SK-N-SH (cell line): ENCODE measurements at regions not wholly inside any gene's neighbourhood (a gene's known extent, or its start where the extent isn't known, plus 50 kb on each side); places are given as distances from the start of the nearest gene placed in this dataset.

ENCODE experiments used
- CTCF ChIA-PET: fragments of 300-600, 350-600 bp; formaldehyde crosslinking; extraction: SDS; loops from one replicate; lab custom pipeline; 2021; lab: Yijun Ruan, JAX
- POLR2A ChIA-PET: fragments of 350-600 bp; sonication (Branson Sonifier 250); formaldehyde crosslinking; extraction: SDS; loops from one replicate; lab custom pipeline; 2020; ENCODE audit warnings: antibody characterized with exemption, inconsistent platforms; lab: Yijun Ruan, JAX
- DNase-seq: peaks from one replicate; pipeline ENCODE4 v3.0.0; 2012
- H2AFZ ChIP-seq: fragments of 200-600 bp; sonication (generic); 2 replicates; pipeline ENCODE4 v1.8.1; 2016; ENCODE audit warnings: antibody characterized with exemption, mild to moderate bottlenecking, low read depth
- H3F3A ChIP-seq: fragments of 200-600 bp; sonication (generic); replicated peaks from 2 replicates; pipeline ENCODE3; 2016; ENCODE audit warnings: antibody characterized with exemption, mild to moderate bottlenecking; ENCODE audit not compliant: insufficient read depth
- H3K27ac ChIP-seq, 2 experiments: fragments of 200-500 bp in 1 of 2; fragments of 200-600 bp in 1 of 2; sonication (Bioruptor generic) in 1 of 2; sonication (generic), shearing (Covaris generic) in 1 of 2; 2 replicates each; pipeline versions ENCODE4 v1.5.1 to v1.6.1; 2014 to 2016; ENCODE audit warnings: low read depth in 2 of 2, inconsistent platforms in 1 of 2, low read length in 1 of 2, mild to moderate bottlenecking in 1 of 2, mixed read lengths in 1 of 2
- H3K27me3 ChIP-seq: fragments of 200-600 bp; sonication (generic), shearing (Covaris generic); 2 replicates; pipeline ENCODE4 v1.6.1; 2016; ENCODE audit warnings: mixed run types; ENCODE audit not compliant: insufficient read depth
- H3K36me3 ChIP-seq, 2 experiments: fragments of 200-500 bp in 1 of 2; fragments of 200-600 bp in 1 of 2; sonication (Bioruptor generic) in 1 of 2; sonication (generic) in 1 of 2; replicated peaks in 1 of 2; 2 replicates each; pipeline versions ENCODE3 to v1.5.1; 2014 to 2016; ENCODE audit warnings: low read length in 1 of 2, mild to moderate bottlenecking in 1 of 2; ENCODE audit not compliant: insufficient read depth in 2 of 2, control insufficient read depth in 1 of 2
- H3K4me1 ChIP-seq, 2 experiments: fragments of 200-500 bp in 1 of 2; fragments of 200-600 bp in 1 of 2; sonication (Bioruptor generic) in 1 of 2; sonication (generic), shearing (Covaris generic) in 1 of 2; 2 replicates each; pipeline versions ENCODE4 v1.5.1 to v1.6.1; 2014 to 2016; ENCODE audit warnings: low read depth in 1 of 2, low read length in 1 of 2, mixed run types in 1 of 2; ENCODE audit not compliant: insufficient read depth in 2 of 2, control insufficient read depth in 1 of 2
- H3K4me2 ChIP-seq: fragments of 200-600 bp; sonication (generic), shearing (Covaris generic); 2 replicates; pipeline ENCODE4 v1.6.1; 2017; ENCODE audit warnings: mixed run types
- H3K4me3 ChIP-seq, 2 experiments: fragments of 200-500 bp in 1 of 2; fragments of 200-600 bp in 1 of 2; sonication (Bioruptor generic) in 1 of 2; sonication (generic), shearing (Covaris generic) in 1 of 2; 2 replicates each; pipeline versions ENCODE4 v1.5.1 to v1.8.1; 2014 to 2016; ENCODE audit warnings: low read depth in 2 of 2, inconsistent platforms in 1 of 2, low read length in 1 of 2, mild to moderate bottlenecking in 1 of 2, mixed read lengths in 1 of 2, moderate library complexity in 1 of 2
- H3K79me2 ChIP-seq: fragments of 200-600 bp; sonication (generic); 2 replicates; pipeline ENCODE4 v1.8.1; 2017; ENCODE audit warnings: mild to moderate bottlenecking; ENCODE audit not compliant: insufficient read depth
- H3K9ac ChIP-seq: fragments of 200-600 bp; sonication (generic); 2 replicates; pipeline ENCODE4 v1.6.1; 2017; ENCODE audit warnings: mixed run types
- H3K9me2 ChIP-seq: fragments of 200-600 bp; sonication (generic); 2 replicates; pipeline ENCODE4 v1.6.1; 2017; ENCODE audit warnings: mixed run types
- H3K9me3 ChIP-seq: fragments of 200-600 bp; sonication (generic); 2 replicates; pipeline ENCODE4 v1.6.1; 2017; ENCODE audit warnings: mixed run types, mild to moderate bottlenecking, moderate library complexity
- H4K20me1 ChIP-seq: fragments of 200-600 bp; sonication (generic); 2 replicates; pipeline ENCODE4 v1.6.1; 2017; ENCODE audit warnings: mild to moderate bottlenecking, mixed run types; ENCODE audit not compliant: insufficient read depth
- CHD2 ChIP-seq: fragments of 150-350 bp; IDR thresholded peaks from 2 replicates; pipeline ENCODE4 v1.6.1; 2018; ENCODE audit warnings: low read length; ENCODE audit not compliant: partially characterized antibody
- CTCF ChIP-seq: fragments of 200-600 bp; sonication (generic); IDR thresholded peaks from 2 replicates; pipeline ENCODE4 v1.6.1; 2017; ENCODE audit warnings: antibody characterized with exemption, mild to moderate bottlenecking, moderate library complexity
- ELF1 ChIP-seq: IDR thresholded peaks from 2 replicates; pipeline ENCODE4 v1.4.0; 2012
- EZH2phosphoT487 ChIP-seq: fragments of 200-600 bp; sonication (generic); IDR thresholded peaks from 2 replicates; pipeline ENCODE4 v1.6.1; 2017; ENCODE audit warnings: low read depth, mixed run types, mild to moderate bottlenecking, antibody characterized with exemption, moderate library complexity, borderline replicate concordance
- FOXJ3 ChIP-seq: sonication (generic); formaldehyde crosslinking; IDR thresholded peaks from 2 replicates; pipeline ENCODE4 v1.5.1; 2020; ENCODE audit warnings: mild to moderate bottlenecking, missing genetic modification reagents
- FOXM1 ChIP-seq: IDR thresholded peaks from 2 replicates; pipeline ENCODE4 v1.4.0; 2012; ENCODE audit warnings: low read depth, mild to moderate bottlenecking
- JUND ChIP-seq: IDR thresholded peaks from 2 replicates; pipeline ENCODE4 v1.4.0; 2012
- MEF2A ChIP-seq: IDR thresholded peaks from 2 replicates; pipeline ENCODE4 v1.4.0; 2012; ENCODE audit warnings: low read depth, borderline replicate concordance
- MXI1 ChIP-seq: IDR thresholded peaks from 2 replicates; pipeline ENCODE4 v1.6.1; 2012; ENCODE audit warnings: mild to moderate bottlenecking, low read depth, low read length, improper control_type of control experiment
- PBX3 ChIP-seq: IDR thresholded peaks from 2 replicates; pipeline ENCODE4; 2012
- RAD21 ChIP-seq: IDR thresholded peaks from 2 replicates; pipeline ENCODE4 v1.6.1; 2012; ENCODE audit warnings: mild to moderate bottlenecking, low read length
- RFX5 ChIP-seq: IDR thresholded peaks from 2 replicates; pipeline ENCODE4 v1.6.1; 2012; ENCODE audit warnings: mild to moderate bottlenecking, improper control_type of control experiment, low read length
- RXRA ChIP-seq: IDR thresholded peaks from 2 replicates; pipeline ENCODE4 v1.4.0; 2012; ENCODE audit warnings: low read depth, mild to moderate bottlenecking, borderline replicate concordance
- SMC3 ChIP-seq: IDR thresholded peaks from 2 replicates; pipeline ENCODE4 v1.6.1; 2012; ENCODE audit warnings: low read depth, low read length, improper control_type of control experiment
- USF2 ChIP-seq: fragments of 150-350 bp; IDR thresholded peaks from 2 replicates; pipeline ENCODE4 v1.6.1; 2017; ENCODE audit warnings: antibody characterized with exemption, low read length, low read depth, borderline replicate concordance
- ZBTB33 ChIP-seq: IDR thresholded peaks from 2 replicates; pipeline ENCODE4 v1.4.0; 2012; ENCODE audit warnings: low read depth, borderline replicate concordance
- WGBS: methylation state at CpG from one replicate; pipeline ENCODE4 v1.1.6; 2017; ENCODE audit warnings: low lambda C conversion rate; 5-methylcytosine and 5-hydroxymethylcytosine counted together

- Histone ChIP-seq H3K27ac (no peak overlapping the region), H3K27me3 (no peaks in the 10 kb centered on the region), H3K79me2 (no peaks in the 10 kb centered on the region), H3K4me3 (no peak overlapping the region), H3K36me3 (no peaks in the 10 kb centered on the region), H3K4me1 (no peaks in the 10 kb centered on the region), H3K9me2 (no peaks in the 10 kb centered on the region), H3K9me3 (no peaks in the 10 kb centered on the region), H3K9ac (no peak overlapping the region), H3F3A (no peaks in the 10 kb centered on the region), H3K4me2 (no peak overlapping the region), H2AFZ (no peak overlapping the region), H4K20me1 (no peaks in the 10 kb centered on the region)
- WGBS, result 72% methylated on average over 3 of the region's 3 CpGs
- ChIA-PET CTCF (no interaction called here), POLR2A (no interaction called here)
- no peak for DNase-seq
- TF ChIP-seq PBX3, result no peak
- TF ChIP-seq USF2, result no peak
- TF ChIP-seq FOXJ3 (CRISPR knock-in tag), result no peak
- TF ChIP-seq RFX5, result no peak
- TF ChIP-seq RXRA, result no peak
- no peak for TF ChIP-seq CHD2
- no peak for TF ChIP-seq MXI1
- TF ChIP-seq EZH2phosphoT487, result no peak
- TF ChIP-seq JUND, result no peak
- TF ChIP-seq RAD21, result no peak
- no peak for TF ChIP-seq CTCF
- TF ChIP-seq FOXM1, result no peak
- TF ChIP-seq ELF1, result no peak
- no peak for TF ChIP-seq SMC3
- no peak for TF ChIP-seq MEF2A
- TF ChIP-seq ZBTB33, result no peak
These were observed 699.0 kb upstream of the LUZP2 start for GRCh38 chr11:23797624-23798419.
